ENCODE measurements at regions not wholly inside any gene's neighbourhood (a gene's known extent, or its start where the extent isn't known, plus 50 kb on each side); places are given as distances from the start of the nearest gene placed in this dataset.

DNA sequence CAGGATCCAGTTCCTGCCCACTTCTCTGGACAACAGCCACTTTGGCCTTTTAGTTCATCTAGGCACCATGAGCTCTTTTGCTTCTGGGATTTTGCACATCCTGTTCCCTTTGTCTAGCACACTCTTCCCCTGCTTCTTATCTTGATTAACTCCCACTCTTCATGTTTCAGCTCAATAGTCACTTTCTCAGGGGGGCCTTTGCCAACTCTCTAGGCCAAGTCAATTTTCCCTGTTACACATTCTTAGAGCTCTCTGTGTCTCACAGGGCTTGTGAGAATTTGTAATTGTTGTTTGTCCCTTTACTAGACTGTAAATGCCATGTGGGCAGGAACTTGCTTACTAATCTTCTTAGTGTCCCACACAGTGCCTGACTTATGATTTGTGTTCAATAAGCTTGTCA lies 58.1 kb upstream of the EPB41L1 start:
- CTCF ChIA-PET = interaction anchor here (1.5 to 5.7 kb wide), 4 partner anchors 42 to 142 kb away, joined by 4 to 50 read pairs (median 20); no protein-coding TSS in a partner anchor
- POLR2A ChIA-PET = no interaction called here

More for the DNA sequence above, 58.1 kb upstream of the EPB41L1 start:
- BruUV-seq (replicated peaks) = no TSS peak
- Histone ChIP-seq H3K4me3 (replicated peaks in 1 of 3; ENCODE audit: insufficient read depth in 1 of 3, low read depth in 1 of 3, low read length in 3 of 3) (no peak overlapping the region), H4K20me1 (replicated peaks; ENCODE audit: control insufficient read depth, extremely low read depth, insufficient read depth, low read length) (no peaks in the 10 kb centered on the region), H3K9me1 (replicated peaks; ENCODE audit: control insufficient read depth, extremely low read depth, insufficient read depth, low read length) (no peaks in the 10 kb centered on the region), H3K9ac (replicated peaks; ENCODE audit: extremely low read depth, insufficient read depth, low read length) (no peak overlapping the region), H3K9me3 (replicated peaks; ENCODE audit: control insufficient read depth, insufficient read depth, low read length) (no peaks in the 10 kb centered on the region), H3K4me1 (ENCODE audit: control insufficient read depth, extremely low read depth, insufficient read depth, low read length) (peaks cover 29% of the 10 kb centered on the region), H3K4me2 (ENCODE audit: insufficient read depth, low read length) (no peak overlapping the region), H3K36me3 (ENCODE audit: control insufficient read depth in 2 of 2, extremely low read depth in 1 of 2, insufficient read depth in 2 of 2, low read length in 2 of 2) (no peaks in the 10 kb centered on the region), H3K27me3 (ENCODE audit: control insufficient read depth in 2 of 2, insufficient read depth in 2 of 2, low read length in 2 of 2) (peaks cover 0 to 8% of the 10 kb centered on the region in 2 experiments), H3K27ac (ENCODE audit: insufficient read depth, low read depth, low read length) (no peak overlapping the region), H3K79me2 (ENCODE audit: control insufficient read depth, insufficient read depth, low read length) (no peaks in the 10 kb centered on the region), H2AFZ (ENCODE audit: low read depth, low read length) (no peak overlapping the region)
- dilution Hi-C loops (cut with MboI; ENCODE audit: extremely low pct_ligation_motif_present, low sequenced_read_pairs) = no loop called here
- intact Hi-C loops (cut with micrococcal nuclease) = loop anchor here (5.0 kb wide), 1 partner anchor 41 kb away; no protein-coding TSS in a partner anchor
- no peak for TF ChIP-seq GATA2 (IDR thresholded peaks at IDR 0.05; ENCODE audit: insufficient read depth, insufficient read length, low read depth, low read length)
- no peak for TF ChIP-seq POLR2AphosphoS5 (IDR thresholded peaks at IDR 0.05; ENCODE audit: insufficient read depth, low read depth, low read length)
- TF ChIP-seq FOS (IDR thresholded peaks at IDR 0.05; ENCODE audit: borderline replicate concordance, insufficient read depth, low read length) = no peak
- no peak for TF ChIP-seq POLR2A (IDR thresholded peaks at IDR 0.05; ENCODE audit: low read depth, low read length)
- TF ChIP-seq CTCF (IDR thresholded peaks at IDR 0.05; ENCODE audit: extremely low read depth in 1 of 2, insufficient read depth in 1 of 2, low read depth in 1 of 2, low read length in 2 of 2) = no peak
- TF ChIP-seq JUN (IDR thresholded peaks at IDR 0.05; ENCODE audit: borderline replicate concordance, insufficient read depth, insufficient read length, low read depth) = no peak
- TF ChIP-seq, protein P1, sequence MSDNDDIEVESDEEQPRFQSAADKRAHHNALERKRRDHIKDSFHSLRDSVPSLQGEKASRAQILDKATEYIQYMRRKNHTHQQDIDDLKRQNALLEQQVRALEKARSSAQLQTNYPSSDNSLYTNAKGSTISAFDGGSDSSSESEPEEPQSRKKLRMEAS (IDR thresholded peaks at IDR 0.05; ENCODE audit: insufficient read depth, insufficient read length) = no peak
- FAIRE-seq (no peak), DNase-seq (ENCODE audit: low read depth, low spot score) (no peak)

Measured in endothelial cell of umbilical vein (primary cell).